HL-60 (cell line): ENCODE measurements at regions not wholly inside any gene's neighbourhood (a gene's known extent, or its start where the extent isn't known, plus 50 kb on each side); places are given as distances from the start of the nearest gene placed in this dataset.

Experiments used
- DNase-seq, 2 experiments: peaks; one replicate each; pipeline ENCODE4 v3.0.0-alpha.2; 2010 to 2020; ENCODE audit warnings: low read depth in 1 of 2, low spot score in 1 of 2
- H3K27ac ChIP-seq: fragments of 250-450 bp; sonication (Bioruptor Pico); replicated peaks from 2 replicates; pipeline ENCODE4 v1.5.1; 2020; ENCODE audit warnings: mild to moderate bottlenecking, moderate library complexity
- H3K27me3 ChIP-seq: fragments of 250-450 bp; sonication (Bioruptor Pico); 2 replicates; pipeline ENCODE4 v1.5.1; 2021; ENCODE audit warnings: mild to moderate bottlenecking, moderate library complexity; ENCODE audit not compliant: insufficient read depth, poor library complexity, severe bottlenecking
- H3K4me3 ChIP-seq: replicated peaks from 2 replicates; pipeline ENCODE4 v1.5.1; 2011; ENCODE audit warnings: mild to moderate bottlenecking, control low read depth, low read length; ENCODE audit not compliant: insufficient read depth
- GABPA ChIP-seq: IDR thresholded peaks from 2 replicates; pipeline ENCODE4 v1.6.1; 2012; ENCODE audit warnings: low read depth
- POLR2AphosphoS5 ChIP-seq: IDR thresholded peaks from 2 replicates; pipeline ENCODE4 v1.6.1; 2012; ENCODE audit warnings: low read depth
- SPI1 ChIP-seq: IDR thresholded peaks from 2 replicates; pipeline ENCODE4 v1.6.1; 2012; ENCODE audit warnings: low read depth, mild to moderate bottlenecking, borderline replicate concordance
- TF ChIP-seq, protein P1 (sequence below): IDR thresholded peaks from one replicate; pipeline ENCODE4 v1.5.1; 2011; ENCODE audit warnings: low read length, control low read depth, inconsistent platforms; ENCODE audit not compliant: insufficient read depth
- TF ChIP-seq, protein P2 (sequence below): IDR thresholded peaks from 2 replicates; pipeline ENCODE4 v1.6.1; 2012; ENCODE audit warnings: low read depth; ENCODE audit not compliant: insufficient replicate concordance

GRCh38 chr6:170132561-170132991 is 158.3 kb downstream of the DLL1 start:
- no peak for DNase-seq
- TF ChIP-seq GABPA (no peak), SPI1 (no peak), POLR2AphosphoS5 (no peak)
- TF ChIP-seq, protein P1, sequence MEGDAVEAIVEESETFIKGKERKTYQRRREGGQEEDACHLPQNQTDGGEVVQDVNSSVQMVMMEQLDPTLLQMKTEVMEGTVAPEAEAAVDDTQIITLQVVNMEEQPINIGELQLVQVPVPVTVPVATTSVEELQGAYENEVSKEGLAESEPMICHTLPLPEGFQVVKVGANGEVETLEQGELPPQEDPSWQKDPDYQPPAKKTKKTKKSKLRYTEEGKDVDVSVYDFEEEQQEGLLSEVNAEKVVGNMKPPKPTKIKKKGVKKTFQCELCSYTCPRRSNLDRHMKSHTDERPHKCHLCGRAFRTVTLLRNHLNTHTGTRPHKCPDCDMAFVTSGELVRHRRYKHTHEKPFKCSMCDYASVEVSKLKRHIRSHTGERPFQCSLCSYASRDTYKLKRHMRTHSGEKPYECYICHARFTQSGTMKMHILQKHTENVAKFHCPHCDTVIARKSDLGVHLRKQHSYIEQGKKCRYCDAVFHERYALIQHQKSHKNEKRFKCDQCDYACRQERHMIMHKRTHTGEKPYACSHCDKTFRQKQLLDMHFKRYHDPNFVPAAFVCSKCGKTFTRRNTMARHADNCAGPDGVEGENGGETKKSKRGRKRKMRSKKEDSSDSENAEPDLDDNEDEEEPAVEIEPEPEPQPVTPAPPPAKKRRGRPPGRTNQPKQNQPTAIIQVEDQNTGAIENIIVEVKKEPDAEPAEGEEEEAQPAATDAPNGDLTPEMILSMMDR = no peak
- TF ChIP-seq, protein P2, sequence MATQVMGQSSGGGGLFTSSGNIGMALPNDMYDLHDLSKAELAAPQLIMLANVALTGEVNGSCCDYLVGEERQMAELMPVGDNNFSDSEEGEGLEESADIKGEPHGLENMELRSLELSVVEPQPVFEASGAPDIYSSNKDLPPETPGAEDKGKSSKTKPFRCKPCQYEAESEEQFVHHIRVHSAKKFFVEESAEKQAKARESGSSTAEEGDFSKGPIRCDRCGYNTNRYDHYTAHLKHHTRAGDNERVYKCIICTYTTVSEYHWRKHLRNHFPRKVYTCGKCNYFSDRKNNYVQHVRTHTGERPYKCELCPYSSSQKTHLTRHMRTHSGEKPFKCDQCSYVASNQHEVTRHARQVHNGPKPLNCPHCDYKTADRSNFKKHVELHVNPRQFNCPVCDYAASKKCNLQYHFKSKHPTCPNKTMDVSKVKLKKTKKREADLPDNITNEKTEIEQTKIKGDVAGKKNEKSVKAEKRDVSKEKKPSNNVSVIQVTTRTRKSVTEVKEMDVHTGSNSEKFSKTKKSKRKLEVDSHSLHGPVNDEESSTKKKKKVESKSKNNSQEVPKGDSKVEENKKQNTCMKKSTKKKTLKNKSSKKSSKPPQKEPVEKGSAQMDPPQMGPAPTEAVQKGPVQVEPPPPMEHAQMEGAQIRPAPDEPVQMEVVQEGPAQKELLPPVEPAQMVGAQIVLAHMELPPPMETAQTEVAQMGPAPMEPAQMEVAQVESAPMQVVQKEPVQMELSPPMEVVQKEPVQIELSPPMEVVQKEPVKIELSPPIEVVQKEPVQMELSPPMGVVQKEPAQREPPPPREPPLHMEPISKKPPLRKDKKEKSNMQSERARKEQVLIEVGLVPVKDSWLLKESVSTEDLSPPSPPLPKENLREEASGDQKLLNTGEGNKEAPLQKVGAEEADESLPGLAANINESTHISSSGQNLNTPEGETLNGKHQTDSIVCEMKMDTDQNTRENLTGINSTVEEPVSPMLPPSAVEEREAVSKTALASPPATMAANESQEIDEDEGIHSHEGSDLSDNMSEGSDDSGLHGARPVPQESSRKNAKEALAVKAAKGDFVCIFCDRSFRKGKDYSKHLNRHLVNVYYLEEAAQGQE = no peak
- Histone ChIP-seq H3K27ac (no peak overlapping the region), H3K4me3 (no peak overlapping the region), H3K27me3 (no peaks in the 10 kb centered on the region)

DNA sequence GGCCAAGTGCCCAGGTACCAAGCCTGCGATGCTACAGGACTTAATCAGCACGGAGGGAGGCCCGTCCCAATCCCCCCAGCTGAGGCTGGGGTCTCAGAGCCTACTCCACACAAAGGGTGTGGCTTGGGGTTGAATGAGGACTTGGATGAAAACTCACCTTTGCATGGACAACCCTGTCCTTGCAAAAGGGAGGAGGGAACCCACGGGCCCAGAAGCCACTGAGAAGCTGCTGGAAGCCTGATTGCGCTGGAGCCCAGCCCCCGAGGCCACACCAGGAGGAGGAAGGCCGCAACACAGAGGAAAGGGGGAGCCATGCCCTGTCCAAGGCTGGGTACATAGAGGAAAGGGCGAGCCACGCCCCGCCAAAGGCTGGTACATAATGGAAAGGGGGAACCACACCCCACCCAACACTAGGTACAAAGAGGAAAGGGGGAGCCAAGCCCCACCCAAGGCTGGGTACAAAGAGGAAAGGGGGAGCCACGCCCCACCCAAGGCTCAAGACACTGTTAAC is 158.8 kb downstream of the DLL1 start:
- Histone ChIP-seq H3K27me3 (no peaks in the 10 kb centered on the region), H3K4me3 (no peak overlapping the region), H3K27ac (no peak overlapping the region)
- no peak for DNase-seq
- TF ChIP-seq, protein P1 = no peak
- TF ChIP-seq POLR2AphosphoS5 (no peak), GABPA (no peak), SPI1 (no peak)
- TF ChIP-seq, protein P2 = no peak

DNA sequence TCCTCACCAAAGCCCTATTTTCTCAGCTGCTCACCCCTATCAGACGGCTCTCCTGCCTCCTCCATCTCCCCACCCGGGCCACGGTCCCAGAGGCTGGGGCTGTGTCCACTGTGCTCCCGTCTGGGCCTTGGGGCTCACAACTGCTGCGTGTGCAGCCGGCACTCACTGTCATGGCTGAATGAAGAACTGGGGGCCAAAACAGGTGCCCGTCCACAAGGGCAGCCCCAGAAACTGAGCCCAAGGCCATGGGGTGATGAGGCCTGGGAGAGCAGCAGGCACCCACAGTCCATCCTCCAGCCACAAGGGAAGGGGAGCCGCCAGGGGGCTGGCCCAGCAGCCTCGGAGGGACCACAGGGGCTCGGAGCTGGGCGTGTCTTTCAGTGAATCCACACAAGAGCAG is 159.5 kb downstream of the DLL1 start:
- no peak for DNase-seq
- Histone ChIP-seq H3K27ac (no peak overlapping the region), H3K4me3 (no peak overlapping the region), H3K27me3 (no peaks in the 10 kb centered on the region)
- TF ChIP-seq, protein P2 = no peak
- TF ChIP-seq GABPA (no peak), POLR2AphosphoS5 (no peak)
- TF ChIP-seq, protein P1 = no peak
